SHP77 treated with DMSO at 0.1 percent for 48 hours (cell line): ENCODE measurements at regions not wholly inside any gene's neighbourhood (a gene's known extent, or its start where the extent isn't known, plus 50 kb on each side); places are given as distances from the start of the nearest gene placed in this dataset.
"Not testable (repeated sequence)": the region's sequence is repeated elsewhere in the genome, so short reads cannot be mapped to it uniquely, and the experiment has no call there.

Experiments
- DNase-seq: peaks from one replicate; lab custom pipeline; 2025; lab: John Stamatoyannopoulos, UW

DNA sequence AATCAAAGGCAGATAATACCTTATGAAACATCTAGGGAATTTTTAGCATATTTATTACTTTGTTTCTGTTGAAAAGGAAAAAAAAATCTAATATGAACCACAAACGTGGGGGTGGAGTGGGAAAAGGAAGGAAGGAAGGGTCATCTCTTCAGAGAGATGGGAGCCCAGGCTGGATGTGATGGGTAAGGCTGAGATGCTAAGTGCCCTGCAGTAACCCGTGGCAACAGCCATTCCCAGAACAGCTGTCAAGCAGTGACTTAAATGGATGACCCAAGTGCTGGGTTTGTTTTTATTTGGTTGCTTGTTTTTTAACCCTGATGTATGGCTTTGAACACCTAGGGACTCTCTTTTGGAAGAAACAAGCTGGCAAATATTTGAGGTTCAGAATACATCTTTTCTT lies 50.7 kb upstream of the KLF7 start:
- DNase-seq = no peak

DNA sequence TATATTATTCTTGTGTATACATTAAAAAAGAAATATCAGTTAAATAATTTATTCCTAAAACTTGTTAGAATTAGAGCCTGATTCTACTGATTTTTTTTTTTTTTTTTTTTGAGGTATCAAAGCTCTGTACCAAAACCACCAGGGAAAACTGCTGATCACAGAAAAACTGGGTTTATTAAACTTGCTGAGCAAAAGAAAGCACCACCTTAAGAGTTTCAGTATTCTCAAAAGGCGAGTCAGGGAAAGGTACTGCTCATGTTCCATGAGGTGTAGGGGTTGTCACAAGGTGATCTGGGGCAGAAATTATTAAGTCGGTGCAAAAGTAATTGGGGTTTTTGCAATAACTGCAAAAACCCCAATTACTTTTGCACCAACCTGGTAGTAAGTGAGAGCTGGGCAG lies 51.7 kb upstream of the KLF7 start:
- no peak for DNase-seq

DNA sequence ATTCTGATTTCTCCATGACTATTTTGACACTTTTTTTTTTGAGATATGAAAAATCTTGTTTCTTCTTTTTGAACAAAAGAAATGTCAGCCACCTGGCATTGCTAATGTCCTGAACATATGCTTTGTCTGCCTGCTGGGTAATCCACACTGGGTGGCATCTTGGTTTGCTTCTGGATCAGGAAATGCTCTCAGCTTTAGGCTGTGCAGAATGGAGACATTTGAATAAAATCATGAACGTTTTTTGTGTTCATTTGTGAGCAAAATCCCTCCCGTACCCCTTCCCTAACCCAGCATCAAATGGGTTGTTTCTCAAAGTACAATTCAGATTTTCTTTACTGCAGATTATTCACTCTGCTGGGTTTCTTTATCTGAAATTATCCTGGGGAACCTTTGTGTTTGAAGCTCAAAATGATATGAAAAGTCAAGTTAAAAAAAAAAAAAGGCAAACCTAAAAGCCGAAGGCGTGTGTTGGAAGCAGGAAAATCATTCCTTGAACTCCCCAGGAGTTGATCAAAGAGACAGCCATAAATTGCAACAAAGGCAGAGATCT lies 53.4 kb upstream of the KLF7 start:
- DNase-seq = no peak

DNA sequence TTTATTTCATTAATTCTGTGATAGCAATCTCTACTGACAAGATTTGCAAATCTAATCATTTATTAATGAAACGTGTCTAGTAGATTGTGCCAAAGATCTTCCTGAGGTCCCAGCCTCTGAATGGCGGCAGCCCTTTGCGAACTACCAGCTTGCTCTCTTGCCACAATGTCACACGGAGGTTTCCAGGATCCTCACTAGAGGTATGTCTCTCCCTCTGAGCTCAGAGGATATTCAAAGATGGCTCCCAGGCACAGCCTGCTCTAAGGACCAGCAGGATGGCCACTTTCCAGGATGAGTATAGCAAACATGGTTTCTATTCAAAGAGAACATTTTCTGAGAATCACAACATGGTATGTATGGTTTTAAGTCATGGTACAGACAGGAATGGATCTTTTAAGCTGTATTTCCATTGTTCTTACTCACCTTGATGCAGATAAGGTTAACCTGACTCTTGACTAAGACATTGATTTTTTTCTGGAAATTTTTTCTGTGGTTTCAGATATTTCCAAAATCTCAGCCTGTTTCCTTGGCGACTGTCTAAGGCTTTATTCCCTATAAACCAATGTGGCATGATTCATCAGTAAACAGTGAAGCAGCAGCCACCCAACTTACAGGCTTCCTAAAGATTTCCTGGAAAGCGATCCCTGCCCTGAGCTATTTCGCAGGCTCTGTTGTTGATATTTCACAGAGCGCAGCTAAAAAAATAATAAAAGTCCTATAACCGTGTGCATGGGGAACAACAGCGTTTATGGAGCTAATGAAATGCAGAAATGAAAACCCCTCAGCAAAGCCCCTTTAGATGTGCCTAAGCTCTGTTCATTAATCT lies 54.1 kb upstream of the KLF7 start:
- no peak for DNase-seq

DNA sequence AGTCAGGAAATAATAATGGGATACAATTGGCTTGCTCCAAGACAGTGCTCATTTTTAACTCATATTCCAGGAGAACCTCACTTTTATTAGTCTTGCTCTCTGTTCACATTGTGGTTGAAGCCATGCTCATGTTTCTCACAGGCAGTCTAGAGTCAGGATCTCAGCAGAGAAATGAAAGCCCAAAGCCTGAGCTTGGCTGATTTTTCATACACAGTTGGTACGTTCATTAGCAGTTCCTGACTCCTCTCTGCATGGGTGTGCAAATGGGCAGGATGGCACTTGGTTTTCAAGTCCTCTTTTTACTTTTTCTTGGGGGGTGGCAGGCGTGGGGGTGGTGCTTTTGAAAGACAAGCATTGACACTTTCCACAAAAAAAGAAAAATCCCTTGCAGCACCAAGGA lies 56.0 kb upstream of the KLF7 start:
- no peak for DNase-seq

DNA sequence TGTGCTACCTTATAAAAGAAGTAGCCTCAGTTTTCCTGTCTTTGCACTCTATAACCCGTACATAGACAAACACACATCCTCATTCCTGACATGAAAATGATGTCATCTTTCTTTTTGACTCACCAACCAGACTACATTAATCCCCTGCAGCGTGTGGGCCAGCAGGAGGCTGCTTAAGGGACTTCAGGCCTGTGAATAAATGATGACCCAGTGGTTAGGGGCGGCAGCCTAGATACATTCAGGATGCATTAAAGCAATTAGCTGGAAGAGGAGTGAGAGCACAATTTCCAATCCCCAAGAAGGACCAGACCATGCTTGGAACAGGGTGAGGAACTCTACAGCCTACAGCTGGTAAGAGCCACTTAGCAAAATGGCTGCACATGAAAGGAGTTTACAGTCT lies 57.3 kb upstream of the KLF7 start:
- no peak for DNase-seq

DNA sequence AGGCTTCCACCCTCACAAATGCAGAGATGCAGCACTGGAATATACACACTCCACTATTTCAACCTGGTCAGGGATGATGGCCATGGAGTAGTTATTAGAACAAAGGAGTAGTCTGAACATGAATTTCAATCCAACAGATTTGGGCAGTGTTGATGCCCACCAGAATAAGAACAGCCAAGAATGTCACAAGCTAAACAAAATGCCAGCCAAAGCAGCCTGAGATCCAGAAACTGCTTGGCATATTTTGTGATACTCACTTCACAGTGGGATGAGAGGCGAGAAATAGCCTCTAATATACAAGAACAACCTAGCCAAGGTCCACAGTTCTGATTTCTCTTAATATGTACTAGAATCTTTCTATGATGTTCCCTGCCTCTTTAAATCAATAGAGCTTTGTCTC lies 58.6 kb upstream of the KLF7 start:
- DNase-seq = no peak

DNA sequence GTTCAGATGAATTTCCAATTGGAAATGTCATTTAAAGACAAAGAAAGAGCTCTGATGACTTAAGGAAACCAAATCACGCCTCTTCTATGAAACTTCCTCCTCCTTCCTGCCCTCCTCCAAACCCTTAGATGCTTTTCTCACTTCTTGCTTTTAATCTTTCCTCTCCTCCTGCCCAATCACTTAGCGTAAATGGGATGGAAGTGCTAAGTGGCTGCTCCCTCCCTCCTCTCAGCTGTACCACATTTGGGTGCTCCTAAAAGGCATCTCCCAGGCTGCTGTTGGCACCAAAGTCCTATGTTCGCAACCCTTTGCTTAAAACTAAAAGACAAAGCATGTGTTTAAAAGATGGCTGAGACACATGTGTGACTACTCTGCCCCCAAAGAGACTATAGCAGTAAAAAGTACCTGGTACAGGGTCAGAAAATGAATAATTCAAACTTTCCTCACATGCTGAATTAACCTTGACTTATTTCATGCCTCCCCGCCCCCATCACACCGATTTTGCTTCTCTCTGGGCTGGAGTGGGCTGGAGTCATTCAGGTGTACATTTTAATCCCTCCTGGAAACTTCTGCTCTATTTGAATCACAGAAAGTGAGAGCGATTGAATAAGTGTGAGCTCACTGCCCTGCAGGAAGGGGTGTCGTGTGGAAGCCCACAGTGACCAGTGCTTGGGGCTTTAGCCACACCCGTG lies 59.2 kb upstream of the KLF7 start:
- no peak for DNase-seq

DNA sequence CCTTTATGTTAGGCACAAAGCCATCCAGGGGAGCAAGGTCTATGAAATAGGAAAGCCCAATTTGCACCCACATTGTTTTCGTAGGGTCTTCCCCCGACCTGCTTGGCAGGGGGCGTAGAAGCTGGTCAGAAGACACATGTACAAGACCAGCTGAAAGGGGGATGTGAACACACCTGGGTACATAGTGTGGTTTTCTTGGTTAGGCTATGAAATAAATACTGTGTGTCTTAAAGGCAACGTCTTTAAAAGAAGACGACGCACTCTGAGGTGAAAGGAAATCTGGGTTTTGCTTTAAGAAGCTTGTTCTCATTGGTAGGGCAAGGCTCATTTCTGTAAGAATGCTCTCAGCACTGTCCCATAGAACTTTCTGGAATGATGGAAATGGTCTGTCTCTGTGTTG lies 60.0 kb upstream of the KLF7 start:
- DNase-seq = no peak

DNA sequence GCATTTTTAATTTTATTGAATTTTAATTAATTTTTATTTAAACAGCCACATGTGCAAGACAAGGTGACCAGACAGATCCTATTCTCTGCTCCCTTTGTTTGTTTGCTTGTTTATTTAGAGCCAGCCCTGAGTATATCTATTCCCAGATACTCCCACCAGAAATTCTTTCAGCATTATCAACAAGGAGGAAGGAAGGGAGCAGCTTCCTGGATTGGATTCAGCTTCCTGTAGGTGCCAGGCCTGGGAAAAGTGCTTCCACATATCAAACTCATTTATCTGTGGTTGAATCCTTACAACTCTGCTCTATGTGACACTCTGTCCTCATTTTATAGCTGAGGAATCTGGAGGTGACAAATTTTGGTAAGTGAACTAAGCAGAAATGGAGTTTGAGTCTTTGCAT lies 60.5 kb upstream of the KLF7 start:
- DNase-seq = no peak

DNA sequence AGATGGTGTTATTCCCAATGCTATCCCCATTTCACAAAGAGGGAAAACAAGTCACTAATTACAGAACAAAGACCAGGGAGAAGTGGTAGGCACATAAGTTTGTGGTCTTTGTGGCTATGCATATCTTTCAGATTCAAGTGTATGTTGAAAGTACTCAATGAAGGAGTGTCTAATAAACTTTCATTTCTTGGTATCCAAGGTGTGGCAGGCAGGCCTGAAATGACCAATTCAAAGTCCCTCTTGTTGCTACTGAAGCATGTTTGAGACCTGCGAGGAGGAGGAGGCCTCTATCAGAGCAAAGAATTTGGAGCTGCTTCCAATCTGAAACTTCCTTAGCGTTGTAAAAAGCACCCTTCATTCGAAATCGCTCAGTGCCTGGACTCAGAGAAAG lies 60.9 kb upstream of the KLF7 start:
- no peak for DNase-seq

DNA sequence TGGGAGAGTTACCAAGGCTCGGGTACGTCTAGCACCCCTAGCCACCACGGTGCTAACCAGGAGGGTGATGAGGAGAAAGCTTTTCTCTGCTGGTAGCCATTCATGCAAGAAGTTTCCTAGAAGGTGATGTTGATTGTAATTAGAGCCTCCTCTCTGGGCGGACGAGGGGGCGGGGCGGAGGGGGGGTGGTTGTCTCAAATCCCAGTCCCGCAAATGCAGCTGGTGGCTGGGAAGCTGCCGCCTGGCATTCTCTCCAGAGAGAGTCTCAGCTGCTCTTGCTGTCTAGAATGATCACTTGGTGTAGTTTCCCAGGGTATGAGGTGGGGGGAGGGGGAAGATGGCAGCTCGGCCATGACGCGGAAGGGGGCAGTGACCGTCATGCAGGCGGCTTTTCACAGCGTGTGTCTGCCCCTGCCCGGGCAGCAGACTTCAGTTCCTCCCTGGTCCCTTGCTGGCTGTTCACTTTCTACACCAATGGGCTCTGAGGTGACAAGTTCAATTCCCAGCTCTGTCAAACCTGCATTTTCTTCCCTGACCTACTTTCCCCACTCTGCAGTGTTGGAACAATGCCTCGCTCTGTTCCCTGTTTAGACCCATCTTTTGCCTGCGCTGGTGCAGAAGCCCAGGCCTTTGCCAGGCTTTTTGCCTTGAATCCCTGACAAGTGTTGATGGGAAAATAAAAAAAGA lies 61.5 kb upstream of the KLF7 start:
- no peak for DNase-seq

DNA sequence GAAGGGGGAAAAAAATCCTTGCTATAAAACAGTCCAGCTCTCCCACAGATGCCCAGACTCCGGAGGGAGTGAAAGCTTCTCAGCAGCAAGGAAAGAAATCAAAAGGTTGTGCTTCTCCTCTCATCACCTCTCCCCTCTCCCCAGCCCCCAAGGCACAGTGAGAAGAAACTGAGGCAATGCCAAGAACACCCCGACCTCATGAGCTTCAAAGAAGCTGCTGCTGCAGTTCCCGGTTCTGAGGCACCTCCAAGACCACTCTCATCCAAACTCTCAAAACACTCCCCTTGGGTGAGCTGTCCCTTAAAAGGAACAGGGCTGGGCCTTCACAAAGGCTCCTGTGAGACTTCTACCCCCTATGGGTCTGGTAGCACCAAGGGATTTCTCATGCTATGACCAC lies 62.0 kb upstream of the KLF7 start:
- no peak for DNase-seq

DNA sequence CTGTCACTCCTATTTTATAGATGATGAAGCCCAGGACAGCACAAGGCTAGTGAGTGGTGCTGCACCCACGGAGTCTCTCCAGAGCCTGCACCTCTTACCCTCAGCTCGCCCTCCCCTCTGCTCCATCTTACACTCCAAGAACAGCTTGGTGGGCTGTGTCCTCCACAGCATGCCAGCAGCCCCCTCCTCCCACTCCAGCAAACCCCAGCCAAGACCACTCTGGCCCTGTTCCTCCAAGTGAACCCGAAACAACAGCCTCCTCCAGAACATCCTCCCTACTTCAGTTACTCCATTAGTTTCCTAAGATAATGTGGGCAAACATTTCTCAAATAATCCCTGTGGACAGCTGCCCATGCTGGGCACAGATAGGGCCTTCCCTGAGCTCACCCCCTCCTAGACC lies 62.7 kb upstream of the KLF7 start:
- no peak for DNase-seq

DNA sequence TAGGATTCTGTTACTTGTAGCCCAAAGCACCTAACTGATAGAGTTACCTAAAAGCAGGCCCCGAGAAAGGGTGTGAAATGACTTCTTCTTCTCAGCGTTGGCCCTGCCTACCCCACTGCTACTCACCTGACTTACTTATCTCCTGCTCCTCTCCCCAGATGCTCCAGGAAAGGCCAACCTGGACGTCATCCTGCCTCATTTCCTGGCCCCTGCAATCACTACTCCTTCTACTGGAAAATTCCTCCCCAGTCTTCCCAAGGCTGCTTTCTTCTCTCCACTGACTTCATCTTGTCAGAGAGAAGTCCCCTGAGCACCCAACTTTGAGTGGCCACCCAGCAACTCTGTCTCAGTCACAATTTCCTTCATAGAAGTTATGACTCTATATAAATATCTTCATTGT lies 63.4 kb upstream of the KLF7 start:
- DNase-seq = no peak

DNA sequence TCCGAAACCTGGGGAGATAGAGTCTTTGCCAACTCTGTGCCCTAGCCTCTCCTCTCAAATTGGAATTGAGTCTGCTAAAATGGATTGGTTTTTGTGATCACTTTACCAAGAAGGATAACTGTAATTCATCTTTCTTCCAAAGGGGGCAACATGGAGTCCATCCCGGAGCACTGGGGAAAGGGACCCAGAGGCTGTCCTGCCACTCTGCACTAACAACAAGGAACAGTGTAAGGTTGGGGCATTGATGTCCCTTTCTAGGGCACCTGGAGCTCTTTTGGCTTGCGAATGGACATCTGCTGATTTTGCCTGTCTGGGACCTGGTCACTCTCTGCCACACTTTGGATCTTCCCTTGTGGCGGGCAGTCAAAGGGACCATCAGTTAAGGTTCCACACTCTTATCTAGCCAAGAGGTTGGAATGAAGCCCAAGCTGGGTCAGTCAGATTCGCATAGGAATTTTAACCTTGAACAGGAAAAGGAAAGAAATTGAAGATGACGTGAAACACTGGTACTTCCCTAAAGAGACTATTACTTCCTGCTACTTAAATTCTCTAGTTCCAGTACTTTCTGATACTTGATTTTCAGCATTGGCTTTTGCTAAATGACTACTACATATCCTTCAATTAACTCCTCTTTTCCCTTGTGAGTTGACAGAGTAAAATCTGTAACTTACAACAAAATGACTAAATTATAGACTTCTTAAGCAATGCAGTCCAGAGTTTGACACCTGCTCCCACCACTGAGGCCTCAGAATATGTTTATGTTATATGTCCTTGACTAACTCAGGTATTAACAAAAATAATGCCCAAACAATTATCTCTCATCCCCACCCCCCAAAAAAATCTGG lies 64.7 kb upstream of the KLF7 start:
- DNase-seq = no peak

DNA sequence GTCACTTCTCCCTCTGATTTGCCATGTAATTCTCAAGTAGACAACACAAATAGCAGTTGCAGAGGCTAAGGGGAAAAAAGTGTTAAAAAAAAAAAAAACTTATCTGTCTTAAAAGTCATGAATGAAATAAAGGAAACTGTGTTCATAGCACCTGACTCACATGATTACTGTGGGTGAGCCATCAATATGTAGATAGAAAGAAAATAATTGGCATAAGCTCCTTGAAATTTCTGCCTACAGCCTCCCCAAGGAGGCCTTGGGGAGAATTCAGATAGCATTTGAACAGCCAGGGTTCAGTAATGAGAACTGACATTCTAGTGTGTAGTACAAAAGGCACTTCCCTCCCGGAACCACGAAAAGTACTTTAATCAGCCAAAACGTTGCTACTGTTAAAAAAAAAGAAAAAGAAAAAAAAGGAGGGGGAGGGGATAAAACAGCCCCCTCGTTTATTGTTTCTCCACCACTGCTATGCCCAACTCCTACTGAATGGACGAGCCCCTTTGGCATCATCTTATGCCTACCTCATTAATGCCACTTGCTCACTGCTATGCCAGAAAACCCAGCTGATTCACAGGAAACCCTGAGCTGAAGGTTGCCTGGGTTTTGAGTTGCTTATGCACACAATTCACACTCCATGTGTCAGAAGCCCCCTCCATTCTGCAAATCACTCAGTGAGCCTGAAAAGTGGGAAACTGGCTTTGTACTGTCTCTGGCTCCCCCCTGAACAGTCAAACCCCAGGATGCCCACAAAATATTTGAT lies 65.5 kb upstream of the KLF7 start:
- DNase-seq = no peak

DNA sequence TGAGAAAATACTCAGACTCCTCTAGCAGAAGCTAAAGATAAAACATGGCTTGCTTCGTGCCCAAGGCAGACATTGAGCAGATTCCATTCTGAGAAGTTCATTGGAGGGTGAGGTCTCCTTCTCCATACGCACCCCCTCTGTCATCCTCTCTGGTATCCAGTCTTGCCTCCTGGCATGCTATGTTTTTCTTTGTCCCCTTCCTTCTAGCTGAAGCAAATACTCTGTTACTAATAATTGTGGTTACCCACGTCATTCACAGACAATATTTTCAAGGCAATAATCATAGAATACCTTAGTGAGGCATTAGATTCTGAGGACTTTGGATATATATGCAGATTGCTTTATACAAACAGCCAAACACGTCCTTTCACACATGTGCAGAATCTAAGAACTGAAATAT lies 66.2 kb upstream of the KLF7 start:
- DNase-seq = no peak

DNA sequence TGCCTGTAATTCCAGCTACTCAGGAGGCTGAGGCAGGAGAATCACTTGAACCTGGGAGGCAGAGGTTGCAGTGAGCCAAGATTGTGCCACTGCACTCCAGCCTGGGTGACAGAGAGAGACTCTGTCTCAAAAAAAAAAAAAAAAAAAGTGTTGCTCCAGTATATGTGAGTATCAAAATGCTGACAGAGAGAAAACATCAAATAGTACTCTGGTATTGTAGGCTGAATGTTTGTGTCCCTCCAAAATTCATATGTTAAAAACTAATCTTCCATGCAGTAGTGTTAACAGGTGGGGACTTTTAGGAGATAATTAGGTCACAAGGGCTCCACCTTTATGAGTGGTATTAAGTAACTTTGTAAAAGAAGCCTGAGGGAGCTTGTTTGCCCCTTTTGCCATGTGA lies 67.4 kb upstream of the KLF7 start:
- DNase-seq = not testable (repeated sequence)

DNA sequence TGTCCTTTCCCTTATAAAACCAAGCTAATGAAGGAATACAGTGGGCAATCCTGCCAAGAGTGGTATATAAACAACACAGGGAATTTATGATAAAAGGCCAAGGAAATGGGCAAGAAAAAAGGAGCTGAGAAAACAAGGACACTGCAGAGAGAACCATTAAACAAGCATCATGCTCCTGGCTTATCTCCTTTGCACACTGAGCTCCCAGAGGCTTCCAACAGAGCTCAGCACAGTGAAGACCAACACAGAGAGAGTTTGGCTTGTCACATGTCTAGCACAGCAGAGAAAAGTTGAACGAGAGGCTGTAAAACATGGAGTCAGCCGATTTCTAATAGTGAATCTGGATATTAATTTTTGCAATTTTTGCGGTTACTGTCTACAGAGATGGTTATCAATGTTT lies 68.0 kb upstream of the KLF7 start:
- DNase-seq = no peak

DNA sequence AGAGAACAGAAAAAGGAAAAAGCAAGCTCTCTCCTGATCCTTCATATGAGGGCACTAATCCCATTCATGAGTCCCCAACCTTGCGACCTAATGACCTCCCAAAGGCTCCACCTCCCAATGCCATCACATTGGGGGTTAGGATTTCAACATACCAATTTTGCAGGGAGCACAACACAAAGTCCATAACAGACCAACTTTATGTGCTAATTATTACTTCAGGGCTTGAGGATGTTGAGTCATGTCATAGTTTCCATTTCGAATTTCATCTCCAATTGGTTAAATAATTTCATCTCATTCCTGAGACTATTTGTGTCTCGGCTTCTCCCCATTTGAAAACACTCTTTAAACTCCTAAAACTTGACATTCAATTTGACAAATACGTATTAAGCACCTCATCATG lies 69.9 kb upstream of the KLF7 start:
- DNase-seq = no peak
